OCI-LY1 (cell line): ENCODE measurements at regions not wholly inside any gene's neighbourhood (a gene's known extent, or its start where the extent isn't known, plus 50 kb on each side); places are given as distances from the start of the nearest gene placed in this dataset.

Source experiments
- CTCF ChIP-seq: fragments of 200-600 bp; sonication (generic), shearing (Covaris generic); IDR thresholded peaks from 2 replicates; pipeline ENCODE4 v1.5.1; 2017; ENCODE audit warnings: mild to moderate bottlenecking, antibody characterized with exemption, low read length, moderate library complexity, mixed read lengths
- EZH2 ChIP-seq: fragments of 200-600 bp; sonication (generic), shearing (Covaris generic); IDR thresholded peaks from 2 replicates; pipeline ENCODE4 v1.8.0; 2017; ENCODE audit warnings: borderline replicate concordance, mixed run types, mild to moderate bottlenecking, antibody characterized with exemption, low read length, moderate library complexity, mixed read lengths

DNA sequence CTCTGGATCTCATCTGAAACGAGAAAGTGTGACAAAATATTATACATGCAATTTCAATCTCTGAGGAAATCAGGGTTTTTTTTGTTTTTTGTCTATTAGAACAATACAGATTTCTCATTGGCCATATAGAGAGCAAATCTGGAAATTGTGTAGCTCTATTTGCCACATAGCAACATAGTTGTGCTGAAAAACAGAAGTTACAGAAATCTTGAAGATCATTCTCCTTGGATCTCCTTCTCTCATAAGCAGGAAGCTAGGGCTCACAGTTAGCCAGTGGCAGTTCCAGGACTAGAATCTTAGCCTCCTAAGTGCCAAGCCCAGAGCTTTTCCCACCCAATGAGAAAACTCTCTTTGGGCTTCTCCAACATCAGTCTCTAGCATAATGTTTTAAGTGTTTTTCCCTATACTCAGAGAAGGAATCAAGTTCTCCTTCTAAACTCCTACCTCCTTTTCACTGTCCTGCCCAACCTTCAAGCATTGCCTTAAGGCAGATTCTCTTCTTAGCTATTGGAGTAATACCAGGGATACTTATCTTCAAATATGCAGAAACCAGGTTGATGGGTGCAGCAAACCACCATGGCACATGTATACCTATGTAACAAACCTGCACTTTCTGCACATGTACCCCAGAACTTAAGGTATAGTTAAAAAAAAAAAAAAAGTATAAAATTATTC is 211.6 kb downstream of the ALDH8A1 start:
- no peak for TF ChIP-seq CTCF
- TF ChIP-seq EZH2, result no peak
